GM19043 (cell line): ENCODE measurements at regions not wholly inside any gene's neighbourhood (a gene's known extent, or its start where the extent isn't known, plus 50 kb on each side); places are given as distances from the start of the nearest gene placed in this dataset.
"Not testable (repeated sequence)": the region's sequence is repeated elsewhere in the genome, so short reads cannot be mapped to it uniquely, and the experiment has no call there.

Experiments used
- ATAC-seq: cut with Tn5 transposase; IDR thresholded peaks from one replicate; pipeline ENCODE4 v1.9.1; 2021; ENCODE audit warnings: low read depth; ENCODE audit not compliant: unreplicated experiment

GRCh38 chr4:115215935-115216334, 102.5 kb upstream of the NDST4 start:
- ATAC-seq, result no peak

GRCh38 chr4:115213716-115214115, 100.3 kb upstream of the NDST4 start:
- ATAC-seq, result no peak

DNA sequence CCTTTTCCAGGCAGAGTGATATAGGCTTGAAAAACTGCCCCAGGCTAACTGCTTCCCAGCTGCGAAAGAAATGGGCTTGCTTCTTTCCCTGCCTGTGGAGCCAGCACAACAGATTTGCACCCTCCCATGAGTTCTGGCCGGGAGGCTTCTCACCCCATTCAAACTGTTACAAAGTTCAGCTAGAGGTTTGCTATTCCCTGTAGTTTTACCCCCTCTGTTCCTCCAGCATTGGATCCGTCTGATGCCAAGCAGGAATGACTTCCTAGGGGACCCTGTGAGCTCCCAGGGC, 87.6 kb upstream of the NDST4 start:
- no peak for ATAC-seq

DNA sequence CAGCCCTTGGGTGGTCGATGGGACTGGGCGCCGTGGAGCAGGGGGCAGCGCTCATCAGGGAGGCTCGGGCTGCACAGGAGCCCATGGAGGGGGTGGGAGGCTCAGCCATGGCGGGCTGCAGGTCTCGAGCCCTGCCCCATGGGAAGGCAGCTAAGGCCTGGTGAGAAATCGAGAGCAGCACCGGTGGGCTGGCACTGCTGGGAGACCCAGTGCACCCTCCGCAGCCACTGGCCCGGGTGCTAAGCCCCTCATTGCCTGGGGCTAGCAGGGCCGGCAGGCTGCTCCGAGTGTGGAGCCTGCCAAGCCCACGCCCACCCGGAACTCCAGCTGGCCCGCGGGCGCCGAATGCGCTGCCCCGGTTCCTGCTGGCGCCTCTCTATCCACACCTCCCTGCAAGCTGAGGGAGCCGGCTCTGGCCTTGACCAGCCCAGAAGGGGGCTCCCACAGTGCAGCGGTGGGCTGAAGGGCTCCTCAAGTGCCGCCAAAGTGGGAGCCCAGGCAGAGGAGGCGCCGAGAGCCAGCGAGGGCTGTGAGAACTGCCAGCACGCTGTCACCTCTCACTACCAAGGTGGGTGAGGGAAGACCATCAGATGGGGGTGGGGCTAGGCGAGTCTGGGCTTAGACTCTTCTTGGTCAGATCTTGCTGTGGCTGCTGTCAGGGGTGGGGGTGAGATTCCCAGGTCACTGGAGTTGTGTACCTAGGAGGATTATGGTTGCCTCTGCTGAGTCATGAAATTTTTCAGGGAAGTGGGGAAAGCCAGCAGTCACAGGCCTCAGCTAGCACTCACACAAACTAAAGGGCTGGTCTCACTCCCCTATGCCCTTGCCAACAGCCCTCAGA, 87.0 kb upstream of the NDST4 start:
- ATAC-seq, result not testable (repeated sequence)

DNA sequence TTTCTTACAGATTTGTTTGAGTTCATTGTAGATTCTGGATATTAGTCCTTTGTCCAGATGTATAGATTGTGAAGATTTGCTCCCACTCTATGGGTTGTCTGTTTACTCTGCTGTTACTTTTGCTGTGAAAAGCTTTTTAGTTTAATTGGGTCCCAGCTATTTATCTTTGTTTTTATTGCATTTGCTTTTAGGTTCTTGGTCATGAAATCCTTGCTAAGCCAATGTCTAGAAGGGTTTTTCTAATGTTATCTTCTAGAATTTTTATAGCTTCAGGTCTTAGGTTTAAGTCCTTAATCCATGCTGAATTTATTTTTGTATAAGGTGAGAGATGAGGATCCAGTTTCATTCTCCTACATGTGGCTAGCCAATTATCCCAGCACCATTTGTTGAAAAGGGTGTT, 81.2 kb upstream of the NDST4 start:
- not testable (repeated sequence) for ATAC-seq

GRCh38 chr4:115190529-115190928, 77.1 kb upstream of the NDST4 start:
- no peak for ATAC-seq

DNA sequence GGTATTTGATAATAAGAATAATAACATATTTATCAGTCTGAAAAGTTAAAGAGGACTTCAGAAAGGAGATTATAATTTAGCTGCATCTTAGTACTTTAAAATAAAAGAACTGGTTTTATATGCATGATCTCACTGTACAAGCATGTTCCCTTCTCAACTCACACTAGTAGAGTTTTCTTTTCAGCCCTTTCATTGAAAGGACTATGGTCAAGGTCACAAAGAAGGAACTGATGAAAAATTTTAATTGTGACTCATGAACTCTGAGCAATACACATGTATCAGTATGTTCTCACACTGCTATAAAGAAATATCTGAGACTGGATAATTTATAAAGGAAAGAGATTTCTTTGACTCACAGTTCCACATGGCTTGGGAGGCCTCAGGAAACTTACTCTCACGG, 73.7 kb upstream of the NDST4 start:
- ATAC-seq, result no peak

GRCh38 chr4:115179438-115180062, 66.1 kb upstream of the NDST4 start:
- not testable (repeated sequence) for ATAC-seq

DNA sequence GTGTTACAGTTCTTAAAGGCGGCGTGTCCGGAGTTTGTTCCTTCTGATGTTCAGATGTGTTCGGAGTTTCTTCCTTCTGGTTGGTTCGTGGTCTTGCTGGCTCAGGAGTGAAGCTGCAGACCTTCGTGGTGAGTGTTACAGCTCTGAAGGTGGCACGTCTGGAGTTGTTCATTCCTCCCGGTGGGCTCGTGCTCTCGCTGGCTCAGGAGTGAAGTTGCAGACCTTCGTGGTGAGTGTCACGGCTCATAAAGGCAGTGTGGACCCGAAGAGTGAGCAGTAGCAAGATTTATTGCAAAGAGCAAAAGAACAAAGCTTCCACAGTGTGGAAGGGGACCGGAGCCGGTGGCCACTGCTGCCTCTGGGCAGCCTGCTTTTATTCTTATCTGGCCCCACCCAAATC, 65.3 kb upstream of the NDST4 start:
- not testable (repeated sequence) for ATAC-seq

- ATAC-seq, result no peak
Measured at GRCh38 chr4:115171220-115171619, 57.8 kb upstream of the NDST4 start.

DNA sequence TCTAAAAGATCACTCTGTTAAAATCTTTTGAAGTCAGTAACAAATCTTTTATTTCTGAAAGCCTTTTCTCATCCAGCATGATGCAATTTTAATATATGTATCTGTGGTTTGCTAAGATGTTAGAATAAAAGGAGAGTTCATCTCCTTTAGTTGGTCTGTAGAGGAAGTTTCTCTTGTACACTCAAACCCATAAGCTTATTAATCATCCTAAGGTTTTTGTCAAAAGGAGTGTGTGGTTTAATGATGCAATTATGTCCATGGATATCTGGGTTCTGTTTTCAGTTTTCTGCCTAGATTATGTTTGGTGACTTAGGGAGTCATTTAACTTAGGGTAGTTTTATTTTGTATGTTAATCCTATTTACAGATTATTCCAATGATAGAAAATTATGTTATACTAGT, 52.1 kb upstream of the NDST4 start:
- no peak for ATAC-seq
